K562 (cell line): ENCODE measurements at regions not wholly inside any gene's neighbourhood (a gene's known extent, or its start where the extent isn't known, plus 50 kb on each side); places are given as distances from the start of the nearest gene placed in this dataset.

ENCODE experiments used
- ARHGAP35 ChIP-seq: fragments of 450-650 bp; IDR thresholded peaks from 2 replicates; pipeline ENCODE4 v1.6.1; 2018; ENCODE audit not compliant: partially characterized antibody
- ARID1B ChIP-seq: fragments of 450-650 bp; IDR thresholded peaks from 2 replicates; pipeline ENCODE4 v1.6.1; 2016; ENCODE audit warnings: antibody characterized with exemption, mild to moderate bottlenecking, inconsistent platforms
- ATF7 ChIP-seq: fragments of 450-650 bp; IDR thresholded peaks from 2 replicates; pipeline ENCODE4 v1.7.1; 2014; ENCODE audit warnings: mild to moderate bottlenecking, moderate library complexity
- FOXJ2 ChIP-seq: fragments of 200-800 bp; sonication (Bioruptor generic); IDR thresholded peaks from 2 replicates; pipeline ENCODE4 v1.6.1; 2016; ENCODE audit warnings: missing genetic modification characterization, missing compliant biosample characterization
- GATAD2A ChIP-seq: fragments of 450-650 bp; IDR thresholded peaks from 2 replicates; pipeline ENCODE4 v1.6.1; 2017
- GTF3C2 ChIP-seq: IDR thresholded peaks from 3 replicates; pipeline ENCODE4 v1.6.1; 2011; ENCODE audit warnings: borderline replicate concordance, mild to moderate bottlenecking, moderate library complexity; ENCODE audit not compliant: insufficient read length; ENCODE audit errors: extremely low read depth
- KDM4B ChIP-seq, 2 experiments: fragments of 450-650 bp in 1 of 2; sonication (generic) in 1 of 2; IDR thresholded peaks; 2 replicates each; pipeline ENCODE4 v1.6.1; 2016 to 2017; ENCODE audit warnings: borderline replicate concordance in 2 of 2, antibody characterized with exemption in 1 of 2, low read depth in 1 of 2, mild to moderate bottlenecking in 1 of 2
- LARP7 ChIP-seq: fragments of 450-650 bp; IDR thresholded peaks from 2 replicates; pipeline ENCODE4 v1.6.1; 2016
- NCOA2 ChIP-seq, 2 experiments: fragments of 450-650 bp; IDR thresholded peaks; 2 replicates each; pipeline ENCODE4 v1.6.1; 2018; ENCODE audit warnings: mild to moderate bottlenecking in 2 of 2, moderate library complexity in 1 of 2; ENCODE audit not compliant: partially characterized antibody in 2 of 2
- NR2F6 ChIP-seq: fragments of 450-650 bp; formaldehyde crosslinking; IDR thresholded peaks from 2 replicates; pipeline ENCODE4 v1.4.0; 2020; ENCODE audit warnings: mild to moderate bottlenecking
- OTX1 ChIP-seq: fragments of 450-650 bp; formaldehyde crosslinking; IDR thresholded peaks from 2 replicates; pipeline ENCODE4 v1.4.0; 2022; ENCODE audit warnings: mild to moderate bottlenecking
- RAD21 ChIP-seq, 2 experiments: fragments of 250-450 bp in 1 of 2; fragments of 450-650 bp in 1 of 2; sonication (Bioruptor Pico) in 1 of 2; formaldehyde crosslinking in 1 of 2; IDR thresholded peaks in 1 of 2; conservative IDR thresholded peaks in 1 of 2; 2 replicates each; pipeline versions ENCODE4 v1.4.0 to v1.8.0; 2020 to 2022; ENCODE audit warnings: mild to moderate bottlenecking in 2 of 2, moderate library complexity in 1 of 2
- SIRT6 ChIP-seq: IDR thresholded peaks from one replicate; pipeline ENCODE4 v1.6.1; 2012; ENCODE audit warnings: low read depth, mild to moderate bottlenecking, control low read depth, inconsistent platforms, low read length, moderate library complexity
- TCF7 ChIP-seq: sonication (generic); IDR thresholded peaks from 2 replicates; pipeline ENCODE4 v1.6.1; 2016; ENCODE audit warnings: antibody characterized with exemption, borderline replicate concordance
- ZNF263 ChIP-seq: sonication (generic); formaldehyde crosslinking; IDR thresholded peaks from 2 replicates; pipeline ENCODE4 v1.8.0; 2022; ENCODE audit warnings: mild to moderate bottlenecking, missing genetic modification reagents, borderline replicate concordance
- ZNF707 ChIP-seq: fragments of 250-450 bp; sonication (Bioruptor Pico); conservative IDR thresholded peaks from 2 replicates; pipeline ENCODE4 v1.8.0; 2022; ENCODE audit warnings: inconsistent platforms, mild to moderate bottlenecking, moderate library complexity
- TF ChIP-seq, protein P1 (sequence below): fragments of 450-650 bp; conservative IDR thresholded peaks from 2 replicates; pipeline ENCODE4 v1.6.1; 2016; ENCODE audit warnings: missing genetic modification characterization, low read depth, mild to moderate bottlenecking, missing compliant biosample characterization, moderate library complexity
- TF ChIP-seq, protein P2 (sequence below): fragments of 450-650 bp; formaldehyde crosslinking; IDR thresholded peaks from 2 replicates; pipeline ENCODE4 v1.4.0; 2020; ENCODE audit warnings: mild to moderate bottlenecking, moderate library complexity
- TF ChIP-seq, protein P3 (sequence below): fragments of 450-650 bp; formaldehyde crosslinking; IDR thresholded peaks from 2 replicates; pipeline ENCODE4 v1.4.0; 2020; ENCODE audit warnings: mild to moderate bottlenecking, moderate library complexity

DNA sequence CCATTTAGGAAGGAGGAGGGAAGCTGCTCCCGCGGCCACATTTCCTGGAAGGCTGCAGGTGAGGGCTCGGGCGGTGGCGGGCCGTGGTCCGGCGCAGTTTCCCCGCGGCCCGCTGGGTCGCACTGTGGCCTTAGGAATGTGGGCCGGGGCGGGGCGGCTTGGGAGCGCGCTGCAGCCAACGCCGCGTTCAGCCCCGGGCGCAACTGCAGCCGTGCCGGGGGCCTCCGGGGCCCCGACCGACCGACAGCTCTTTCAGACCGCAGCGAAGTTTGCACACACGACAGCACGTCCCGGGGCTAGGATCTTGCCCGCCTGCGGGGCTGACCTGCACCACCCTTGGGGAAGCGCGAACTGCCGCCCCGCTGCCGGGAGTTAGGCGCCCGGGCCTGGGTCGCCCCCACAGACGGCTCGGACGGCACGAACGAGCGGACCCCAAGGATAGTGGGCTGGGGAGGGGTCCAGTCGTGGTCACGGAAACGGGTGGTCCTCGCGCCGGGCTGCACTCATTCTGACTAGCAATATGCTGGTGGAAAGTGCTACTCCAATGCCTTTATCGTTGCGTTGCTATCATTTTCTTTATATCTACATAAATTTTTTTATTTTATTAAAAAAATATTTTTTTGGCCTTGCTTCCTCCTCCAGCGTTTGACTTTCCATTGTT, 69.9 kb upstream of the DLX2 start (continued):
- TF ChIP-seq, protein P1, sequence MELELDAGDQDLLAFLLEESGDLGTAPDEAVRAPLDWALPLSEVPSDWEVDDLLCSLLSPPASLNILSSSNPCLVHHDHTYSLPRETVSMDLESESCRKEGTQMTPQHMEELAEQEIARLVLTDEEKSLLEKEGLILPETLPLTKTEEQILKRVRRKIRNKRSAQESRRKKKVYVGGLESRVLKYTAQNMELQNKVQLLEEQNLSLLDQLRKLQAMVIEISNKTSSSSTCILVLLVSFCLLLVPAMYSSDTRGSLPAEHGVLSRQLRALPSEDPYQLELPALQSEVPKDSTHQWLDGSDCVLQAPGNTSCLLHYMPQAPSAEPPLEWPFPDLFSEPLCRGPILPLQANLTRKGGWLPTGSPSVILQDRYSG (tag), result no peak
- TF ChIP-seq ZNF707 (CRISPR knock-in tag), result no peak
- no peak for TF ChIP-seq TCF7
- 0 out of 2 replicates have a peak, but pooled peaks have one; percentile 26 for TF ChIP-seq ZNF263 (CRISPR knock-in tag)
- TF ChIP-seq OTX1 (CRISPR knock-in tag), result no peak
- no peak for TF ChIP-seq LARP7
- TF ChIP-seq GATAD2A, result no peak
- TF ChIP-seq RAD21 (CRISPR knock-in tag; conservative IDR thresholded peaks at IDR 0.05 in 1 of 2, IDR thresholded peaks at IDR 0.05 in 1 of 2), result peak; percentile 92 to 95
- TF ChIP-seq ATF7, result no peak
- no peak for TF ChIP-seq NR2F6 (CRISPR knock-in tag)
- no peak for TF ChIP-seq GTF3C2
- TF ChIP-seq, protein P2, sequence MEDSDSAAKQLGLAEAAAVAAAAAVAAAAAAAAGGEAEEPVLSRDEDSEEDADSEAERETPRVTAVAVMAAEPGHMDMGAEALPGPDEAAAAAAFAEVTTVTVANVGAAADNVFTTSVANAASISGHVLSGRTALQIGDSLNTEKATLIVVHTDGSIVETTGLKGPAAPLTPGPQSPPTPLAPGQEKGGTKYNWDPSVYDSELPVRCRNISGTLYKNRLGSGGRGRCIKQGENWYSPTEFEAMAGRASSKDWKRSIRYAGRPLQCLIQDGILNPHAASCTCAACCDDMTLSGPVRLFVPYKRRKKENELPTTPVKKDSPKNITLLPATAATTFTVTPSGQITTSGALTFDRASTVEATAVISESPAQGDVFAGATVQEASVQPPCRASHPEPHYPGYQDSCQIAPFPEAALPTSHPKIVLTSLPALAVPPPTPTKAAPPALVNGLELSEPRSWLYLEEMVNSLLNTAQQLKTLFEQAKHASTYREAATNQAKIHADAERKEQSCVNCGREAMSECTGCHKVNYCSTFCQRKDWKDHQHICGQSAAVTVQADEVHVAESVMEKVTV (CRISPR knock-in tag), result peak; percentile 71
- TF ChIP-seq KDM4B (IDR thresholded peaks at IDR 0.05; ENCODE audit: borderline replicate concordance in 2 of 2, low read depth in 1 of 2), result no peak
- TF ChIP-seq ARID1B, result no peak
- no peak for TF ChIP-seq FOXJ2 (tag)
- no peak for TF ChIP-seq ARHGAP35
- TF ChIP-seq NCOA2 (IDR thresholded peaks at IDR 0.05; ENCODE audit: partially characterized antibody in 2 of 2), result no peak
- TF ChIP-seq SIRT6, result no peak
- TF ChIP-seq, protein P3, sequence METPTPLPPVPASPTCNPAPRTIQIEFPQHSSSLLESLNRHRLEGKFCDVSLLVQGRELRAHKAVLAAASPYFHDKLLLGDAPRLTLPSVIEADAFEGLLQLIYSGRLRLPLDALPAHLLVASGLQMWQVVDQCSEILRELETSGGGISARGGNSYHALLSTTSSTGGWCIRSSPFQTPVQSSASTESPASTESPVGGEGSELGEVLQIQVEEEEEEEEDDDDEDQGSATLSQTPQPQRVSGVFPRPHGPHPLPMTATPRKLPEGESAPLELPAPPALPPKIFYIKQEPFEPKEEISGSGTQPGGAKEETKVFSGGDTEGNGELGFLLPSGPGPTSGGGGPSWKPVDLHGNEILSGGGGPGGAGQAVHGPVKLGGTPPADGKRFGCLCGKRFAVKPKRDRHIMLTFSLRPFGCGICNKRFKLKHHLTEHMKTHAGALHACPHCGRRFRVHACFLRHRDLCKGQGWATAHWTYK (CRISPR knock-in tag), result no peak
